Right lobe of liver (tissue), 4 donors: ENCODE measurements at regions not wholly inside any gene's neighbourhood (a gene's known extent, or its start where the extent isn't known, plus 50 kb on each side); places are given as distances from the start of the nearest gene placed in this dataset.

Source experiments
- POLR2A ChIP-seq: fragments of 450-650 bp; IDR thresholded peaks from one replicate; pipeline ENCODE4 v1.6.1; 2017; ENCODE audit warnings: antibody characterized with exemption, mild to moderate bottlenecking
- TF ChIP-seq, protein P1 (sequence below), 4 donors: fragments of 200-600 bp in 3 of 4; fragments of 450-650 bp in 1 of 4; IDR thresholded peaks; one replicate each; pipeline versions ENCODE4 v1.5.1 to v1.8.0; 2016 to 2022; ENCODE audit warnings: antibody characterized with exemption in 4 of 4, mild to moderate bottlenecking in 2 of 4
- donor health status: DM: no; HTN: no; CAD: no.
- donor health status: DM: no; HTN: no; CAD: no.
- donor health status: DM: no; HTN: yes; CAD: no.

DNA sequence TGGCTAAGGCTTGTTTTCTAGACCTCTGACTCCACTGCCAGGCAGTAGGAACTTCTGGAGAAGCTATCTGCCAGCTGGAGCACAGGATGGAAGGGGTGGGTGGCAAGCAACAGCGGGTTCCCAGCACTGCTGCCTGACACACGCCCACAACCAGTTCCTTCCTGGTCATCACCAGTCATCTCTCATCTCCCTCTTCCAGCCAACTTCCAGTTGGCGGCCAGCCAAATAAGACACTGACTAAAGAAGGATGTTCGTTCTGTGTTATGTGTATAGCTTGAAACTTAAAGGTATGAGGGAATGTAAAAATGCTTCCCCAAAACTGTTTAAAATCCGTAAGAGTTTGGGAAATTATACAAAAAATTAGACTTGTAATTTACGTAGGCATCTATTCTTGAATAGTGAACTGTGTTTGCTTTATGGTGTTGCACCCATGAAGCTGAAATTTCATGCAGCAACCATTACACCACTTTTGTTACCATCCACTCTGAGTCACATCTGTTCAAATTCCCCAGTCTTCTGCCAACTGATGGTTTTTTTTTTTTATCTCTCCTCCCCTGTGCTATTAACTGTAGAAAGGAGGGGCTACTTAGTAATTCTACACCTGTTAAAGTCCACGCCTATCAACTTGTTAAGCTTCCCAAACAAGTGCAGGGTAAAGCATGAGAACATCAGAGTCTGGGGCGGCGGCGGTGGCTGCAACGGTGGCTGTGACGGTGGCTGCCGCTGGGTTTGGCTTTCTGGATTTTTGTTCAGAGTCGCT lies 86.2 kb upstream of the FRY start:
- peak; percentile 77 for TF ChIP-seq POLR2A
- TF ChIP-seq, protein P1, sequence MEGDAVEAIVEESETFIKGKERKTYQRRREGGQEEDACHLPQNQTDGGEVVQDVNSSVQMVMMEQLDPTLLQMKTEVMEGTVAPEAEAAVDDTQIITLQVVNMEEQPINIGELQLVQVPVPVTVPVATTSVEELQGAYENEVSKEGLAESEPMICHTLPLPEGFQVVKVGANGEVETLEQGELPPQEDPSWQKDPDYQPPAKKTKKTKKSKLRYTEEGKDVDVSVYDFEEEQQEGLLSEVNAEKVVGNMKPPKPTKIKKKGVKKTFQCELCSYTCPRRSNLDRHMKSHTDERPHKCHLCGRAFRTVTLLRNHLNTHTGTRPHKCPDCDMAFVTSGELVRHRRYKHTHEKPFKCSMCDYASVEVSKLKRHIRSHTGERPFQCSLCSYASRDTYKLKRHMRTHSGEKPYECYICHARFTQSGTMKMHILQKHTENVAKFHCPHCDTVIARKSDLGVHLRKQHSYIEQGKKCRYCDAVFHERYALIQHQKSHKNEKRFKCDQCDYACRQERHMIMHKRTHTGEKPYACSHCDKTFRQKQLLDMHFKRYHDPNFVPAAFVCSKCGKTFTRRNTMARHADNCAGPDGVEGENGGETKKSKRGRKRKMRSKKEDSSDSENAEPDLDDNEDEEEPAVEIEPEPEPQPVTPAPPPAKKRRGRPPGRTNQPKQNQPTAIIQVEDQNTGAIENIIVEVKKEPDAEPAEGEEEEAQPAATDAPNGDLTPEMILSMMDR (IDR thresholded peaks at IDR 0.05), result no peak
